ENCODE measurements at regions not wholly inside any gene's neighbourhood (a gene's known extent, or its start where the extent isn't known, plus 50 kb on each side); places are given as distances from the start of the nearest gene placed in this dataset.

- no peak for TF ChIP-seq CTCF (IDR thresholded peaks at IDR 0.05)
- TF ChIP-seq POLR2A (IDR thresholded peaks at IDR 0.05), result no peak
Measured at GRCh38 chr2:211132573-211132972, 576.2 kb downstream of the CPS1 start.
